COR-L47 (cell line): ENCODE measurements at regions not wholly inside any gene's neighbourhood (a gene's known extent, or its start where the extent isn't known, plus 50 kb on each side); places are given as distances from the start of the nearest gene placed in this dataset.
"Not testable (repeated sequence)": the region's sequence is repeated elsewhere in the genome, so short reads cannot be mapped to it uniquely, and the experiment has no call there.

ENCODE experiments used
- DNase-seq: peaks from one replicate; lab custom pipeline; 2025; lab: John Stamatoyannopoulos, UW

DNA sequence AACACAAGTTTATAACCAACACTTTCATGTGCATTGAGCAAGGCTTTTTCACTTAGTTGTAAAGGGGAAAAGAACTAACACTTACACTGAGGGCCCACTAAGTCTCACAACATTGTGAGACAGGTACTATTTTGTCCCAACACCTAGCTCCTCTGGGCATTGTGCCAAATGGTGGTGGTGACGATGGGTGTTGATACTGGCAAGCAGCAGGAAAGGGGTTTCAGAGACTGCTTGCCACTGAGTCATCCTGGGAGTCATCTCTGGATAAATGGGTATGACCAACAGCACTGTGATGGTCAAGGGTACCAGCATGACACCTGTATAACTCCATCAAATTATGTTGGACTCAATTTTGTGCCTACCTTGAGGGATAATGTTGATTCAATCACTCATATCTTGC is 138.8 kb upstream of the ITGA6 start:
- DNase-seq = peak; percentile 81

DNA sequence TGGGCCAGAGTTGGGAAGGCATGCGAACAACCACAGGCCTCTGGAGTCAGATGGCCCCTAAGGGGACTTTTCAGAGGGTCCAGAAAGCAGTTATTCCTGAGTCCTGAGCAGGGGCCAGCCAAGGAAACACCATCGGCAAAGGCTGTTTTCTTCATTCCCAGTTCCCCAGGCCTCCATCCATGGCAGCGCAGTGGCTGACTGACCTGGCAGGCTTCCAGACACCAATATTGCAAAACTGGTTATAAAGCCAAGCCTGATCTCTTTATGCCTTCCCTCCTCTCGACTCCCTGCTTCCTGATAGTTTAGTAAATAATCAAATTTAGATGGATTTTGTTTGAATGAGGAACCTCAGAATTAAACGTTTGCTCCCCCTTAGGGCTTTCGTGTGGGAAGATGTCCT is 133.4 kb upstream of the ITGA6 start:
- DNase-seq = peak; percentile 59

DNA sequence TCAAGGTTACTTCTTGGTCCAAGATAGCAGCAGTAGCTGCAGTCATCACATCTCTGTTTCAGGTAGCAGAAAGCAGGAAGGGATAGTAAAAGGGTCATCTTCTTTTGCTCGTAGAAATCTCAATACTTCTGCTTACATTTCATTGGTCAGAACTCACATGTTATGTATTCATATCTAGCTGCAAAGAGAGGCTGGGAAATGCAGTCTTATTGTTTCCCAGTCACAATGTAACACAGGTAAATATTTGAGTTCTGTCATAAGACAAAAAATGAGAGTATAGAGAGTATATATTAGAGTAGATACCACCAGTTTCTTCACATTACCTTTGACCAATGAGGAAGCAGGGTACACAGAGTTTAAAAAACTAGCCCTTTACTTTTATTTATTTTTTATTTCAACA is 132.4 kb upstream of the ITGA6 start:
- no peak for DNase-seq

DNA sequence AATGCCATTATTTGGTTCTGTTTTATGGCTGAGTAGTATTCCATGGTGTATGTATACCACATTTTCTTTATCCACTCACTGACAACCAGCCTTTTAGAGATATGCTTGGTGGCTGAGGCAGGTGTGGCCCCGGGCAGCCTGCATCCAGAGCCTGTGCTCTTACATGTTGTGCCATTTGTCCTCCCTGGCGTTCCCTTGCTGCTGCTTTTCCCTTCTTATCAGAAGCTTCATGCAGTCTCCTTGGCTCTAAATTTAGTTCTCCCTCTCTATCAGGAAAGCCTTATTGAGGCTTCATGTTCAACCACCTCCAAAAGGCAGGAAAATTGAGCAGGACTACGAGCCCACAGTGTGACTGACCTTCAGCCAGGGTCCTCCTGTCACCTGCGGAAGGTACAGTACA is 131.7 kb upstream of the ITGA6 start:
- DNase-seq = no peak

DNA sequence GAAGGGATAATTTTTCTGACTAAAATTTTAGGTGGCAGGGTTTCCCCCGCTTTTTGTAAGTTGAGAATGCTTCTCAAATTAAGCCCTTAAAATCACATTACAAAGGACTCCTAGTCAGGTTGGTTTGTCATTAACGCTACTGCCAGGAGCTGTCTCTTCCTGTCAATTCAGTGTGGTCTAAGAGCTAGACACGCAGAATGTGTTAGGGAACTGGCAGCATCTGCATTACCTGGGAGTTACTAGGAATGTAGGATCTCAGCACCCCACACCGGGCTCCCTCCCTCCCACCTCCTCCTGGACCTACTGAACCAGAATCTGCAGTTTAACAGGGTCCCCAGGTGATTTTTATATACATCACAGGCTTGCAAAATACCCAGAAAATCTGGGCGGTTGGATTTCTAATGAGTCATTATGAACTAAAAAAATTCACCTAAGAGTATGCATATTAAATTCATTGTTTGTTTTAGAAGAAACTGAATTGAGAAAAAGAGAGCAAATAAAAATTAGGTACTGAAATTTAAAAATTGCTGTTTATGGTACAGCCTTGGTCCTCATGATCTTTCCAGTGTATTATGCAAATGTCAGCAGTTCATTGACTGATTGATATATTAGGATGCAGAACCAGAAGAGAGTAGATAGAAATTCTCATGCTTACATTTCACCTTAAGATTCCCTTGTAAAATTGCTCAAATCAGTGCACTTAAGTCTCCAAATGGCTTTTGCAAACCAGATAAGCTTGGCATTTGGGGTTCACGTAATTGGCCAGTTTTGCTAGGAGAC is 130.9 kb upstream of the ITGA6 start:
- no peak for DNase-seq

DNA sequence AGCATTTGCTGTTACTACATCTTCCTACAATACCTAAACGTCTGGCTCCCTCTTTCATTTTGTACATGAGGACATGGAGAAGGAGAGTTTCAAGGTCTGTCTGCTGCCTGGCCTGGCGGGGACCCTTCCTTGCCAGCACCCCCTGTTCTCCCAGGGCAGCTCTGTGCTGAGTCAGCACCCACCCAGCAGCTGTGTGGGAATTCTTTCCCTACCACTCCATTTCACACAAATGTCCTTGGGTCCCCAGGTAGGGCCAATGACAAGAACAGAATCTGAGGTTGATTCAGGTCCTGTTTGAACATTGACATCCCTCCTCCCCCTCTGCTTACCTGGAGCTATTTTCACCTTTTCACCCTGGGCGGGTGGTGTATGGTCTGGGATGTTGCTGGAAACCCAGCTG is 129.9 kb upstream of the ITGA6 start:
- no peak for DNase-seq

DNA sequence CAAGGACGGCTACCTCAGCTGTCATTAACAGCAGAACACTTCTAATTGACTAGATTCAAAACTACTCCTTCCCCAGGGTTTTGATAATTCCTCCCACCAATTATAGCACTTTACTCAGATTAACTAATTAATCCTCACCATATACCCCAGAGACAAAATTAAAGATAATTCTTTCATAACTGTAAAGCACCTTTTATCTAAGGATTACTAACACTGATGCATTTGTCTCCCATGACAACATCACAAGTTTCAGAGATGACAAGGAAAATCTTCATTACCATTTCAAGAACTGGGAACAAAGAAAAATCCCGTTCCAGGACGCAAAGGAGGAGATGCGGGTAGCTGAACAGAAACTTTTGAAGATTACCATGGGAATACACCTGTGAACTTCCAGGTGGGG is 129.4 kb upstream of the ITGA6 start:
- no peak for DNase-seq

DNA sequence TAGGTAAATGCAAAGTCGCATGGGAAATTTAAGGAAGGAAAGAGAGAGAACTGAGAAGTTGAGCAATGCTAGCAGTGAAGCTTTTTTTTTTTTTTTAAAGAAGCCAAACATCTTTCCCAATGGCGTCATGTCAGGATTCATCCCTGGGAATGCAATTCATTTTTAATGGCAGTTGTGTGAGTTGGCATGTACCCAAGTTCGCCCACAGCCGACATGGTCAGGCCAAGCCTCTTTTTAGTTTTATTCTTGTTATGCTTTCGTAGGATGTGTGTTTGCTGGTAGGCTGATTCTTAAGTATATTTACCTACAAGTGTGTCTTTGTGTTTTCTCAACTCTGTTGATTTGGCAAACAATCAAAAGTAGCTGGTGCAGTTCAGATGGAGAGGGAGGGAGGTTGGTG is 127.6 kb upstream of the ITGA6 start:
- peak; percentile 92 for DNase-seq

DNA sequence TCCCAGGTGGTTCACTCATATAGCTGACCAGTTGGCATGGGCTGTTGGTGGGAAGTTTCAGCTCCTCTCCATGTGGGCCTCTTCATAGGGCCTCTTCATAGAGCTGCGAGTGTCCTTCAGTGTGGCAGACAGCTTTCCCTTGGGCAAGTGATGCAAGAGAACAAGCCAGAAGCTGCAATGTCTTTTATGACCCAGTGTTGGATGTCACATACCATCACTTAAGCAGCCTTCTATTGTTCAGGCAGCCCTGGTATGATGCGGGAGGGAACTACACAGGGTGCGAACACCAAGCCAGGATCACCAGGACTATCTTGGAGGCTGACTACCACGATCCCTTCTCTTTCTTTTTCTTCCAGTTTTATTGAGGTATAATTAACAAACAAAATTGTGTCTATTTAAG is 126.5 kb upstream of the ITGA6 start:
- DNase-seq = no peak

DNA sequence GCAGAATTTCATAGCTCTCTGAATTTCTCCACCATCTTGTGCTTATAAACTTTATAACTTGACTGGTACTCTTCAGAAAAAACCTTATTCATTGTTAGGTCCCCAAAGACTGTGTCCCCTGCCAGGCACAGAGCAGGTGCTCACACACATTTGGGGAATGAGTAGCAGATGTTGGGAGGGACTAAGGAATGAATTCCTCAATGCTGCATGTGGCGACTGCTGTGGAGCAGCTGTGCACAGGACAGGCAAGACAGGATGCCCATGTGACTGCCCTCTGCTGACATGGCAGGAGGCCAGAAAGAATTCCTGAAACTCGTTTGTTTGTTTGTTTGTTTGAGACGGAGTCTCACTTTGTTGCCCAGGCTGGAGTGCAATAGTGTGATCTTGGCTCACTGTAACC is 122.3 kb upstream of the ITGA6 start:
- no peak for DNase-seq

DNA sequence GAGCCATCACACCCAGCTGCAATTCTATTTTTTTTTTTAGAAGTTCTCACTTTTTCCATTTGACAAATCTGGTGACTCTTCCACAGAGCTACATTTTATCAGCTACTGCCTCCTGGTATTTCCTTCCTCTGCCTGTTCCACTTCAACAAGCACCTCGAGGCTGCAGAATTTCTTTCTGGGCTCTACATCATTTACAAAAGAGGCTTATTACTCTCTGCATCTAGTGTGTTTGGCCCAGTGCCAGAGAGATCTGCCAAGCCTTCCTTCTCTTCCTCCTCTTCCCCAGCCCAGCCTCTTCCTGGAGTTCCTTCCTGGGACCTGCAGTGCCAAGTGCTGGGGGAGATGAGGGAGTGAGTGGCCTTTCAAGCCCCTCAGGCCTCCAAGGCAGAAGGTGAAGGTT is 119.6 kb upstream of the ITGA6 start:
- peak; percentile 58 for DNase-seq

DNA sequence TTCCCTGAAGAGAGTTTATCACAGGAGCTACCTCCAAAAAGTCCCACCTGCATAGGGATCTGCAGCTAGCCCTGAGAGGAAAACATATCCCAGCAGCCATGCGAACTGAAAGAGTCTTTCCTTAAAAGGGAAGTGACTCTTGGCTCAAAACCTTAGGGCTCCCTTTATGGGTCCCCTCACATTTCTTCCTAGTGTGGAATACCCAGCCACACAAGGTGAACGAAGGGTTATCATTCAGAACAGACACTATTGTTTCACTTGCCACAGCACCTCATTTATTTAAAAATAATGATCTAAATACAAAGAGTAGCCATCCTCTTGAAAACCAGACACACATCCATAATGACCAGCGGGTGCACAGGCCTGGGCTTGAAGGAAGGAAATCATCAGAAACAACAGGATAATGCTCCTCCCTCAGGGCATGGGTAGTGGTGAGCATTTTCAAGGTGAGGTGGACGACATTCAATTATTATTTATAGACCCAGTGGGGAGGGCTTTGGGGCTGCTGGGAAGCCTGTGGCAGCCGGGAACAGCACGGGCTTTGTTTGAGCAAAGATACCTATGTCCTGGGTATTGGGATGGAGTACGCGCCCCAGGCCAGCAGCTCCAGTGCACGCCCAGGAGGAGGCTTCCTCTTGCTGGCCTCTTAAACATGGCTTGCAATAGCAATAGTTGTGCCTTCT is 119.0 kb upstream of the ITGA6 start:
- DNase-seq = peak; percentile 32

DNA sequence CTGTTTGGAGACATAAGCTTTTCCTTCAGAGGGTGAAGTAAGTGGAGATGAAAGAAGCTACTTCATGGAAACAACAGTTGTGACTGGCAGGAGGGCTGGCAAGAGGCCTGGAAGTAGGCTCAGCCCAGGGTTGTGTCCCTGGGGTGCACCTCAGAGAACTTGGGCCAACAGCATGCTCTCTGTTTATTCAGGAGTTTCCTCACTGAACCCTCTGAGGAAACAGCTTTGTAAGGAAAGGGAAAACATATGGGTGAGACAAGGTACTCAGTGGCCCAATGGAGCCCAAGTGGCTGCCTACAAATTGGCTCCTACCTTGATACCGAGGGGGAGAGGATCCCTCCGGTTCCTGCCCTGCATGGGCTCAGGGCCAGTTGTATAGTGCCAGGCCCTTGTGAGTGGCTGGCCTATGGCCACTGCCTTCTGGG is 115.5 kb upstream of the ITGA6 start:
- no peak for DNase-seq

DNA sequence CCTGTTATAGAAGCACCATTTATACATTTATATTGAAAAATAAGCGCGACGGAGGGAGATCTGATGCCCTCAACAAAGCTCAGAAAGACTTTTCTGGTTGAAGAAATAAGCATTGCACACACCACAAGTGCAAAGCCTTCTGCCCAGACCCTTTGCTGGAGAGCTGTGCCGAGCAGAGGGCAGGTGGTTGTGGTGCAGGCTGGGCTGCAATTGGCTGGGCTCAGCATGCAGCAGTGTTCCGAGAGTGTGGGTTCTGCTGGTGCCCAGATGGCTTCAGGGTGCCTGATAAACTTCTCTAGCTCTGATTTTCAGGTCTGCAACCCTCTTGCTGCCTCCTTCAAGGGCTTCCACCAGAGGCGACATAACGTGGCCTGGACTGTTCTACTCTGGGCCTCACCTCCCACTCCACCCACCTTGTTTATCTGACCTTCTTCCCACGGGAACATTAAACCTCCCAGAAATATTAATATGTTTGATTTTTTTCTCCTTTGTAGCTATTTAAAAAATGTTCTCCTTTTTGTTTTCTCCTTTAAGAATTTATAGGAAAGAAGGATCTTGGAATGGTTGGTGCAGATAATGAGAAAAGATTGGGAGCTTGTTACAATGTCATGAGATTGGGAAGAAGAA is 113.6 kb upstream of the ITGA6 start:
- no peak for DNase-seq

DNA sequence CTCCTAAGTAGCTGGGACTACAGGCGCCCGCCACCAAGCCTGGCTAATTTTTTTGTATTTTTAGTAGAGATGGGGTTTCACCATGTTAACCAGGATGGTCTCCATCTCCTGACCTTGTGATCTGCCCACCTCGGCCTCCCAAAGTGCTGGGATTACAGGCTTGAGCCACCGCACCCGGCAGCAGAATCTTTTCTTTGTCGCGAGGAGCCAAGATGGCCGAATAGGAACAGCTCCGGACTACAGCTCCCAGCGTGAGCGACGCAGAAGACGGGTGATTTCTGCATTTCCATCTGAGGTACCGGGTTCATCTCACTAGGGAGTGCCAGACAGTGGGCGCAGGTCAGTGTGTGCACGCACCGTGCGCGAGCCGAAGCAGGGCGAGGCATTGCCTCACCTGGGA is 112.3 kb upstream of the ITGA6 start:
- not testable (repeated sequence) for DNase-seq

DNA sequence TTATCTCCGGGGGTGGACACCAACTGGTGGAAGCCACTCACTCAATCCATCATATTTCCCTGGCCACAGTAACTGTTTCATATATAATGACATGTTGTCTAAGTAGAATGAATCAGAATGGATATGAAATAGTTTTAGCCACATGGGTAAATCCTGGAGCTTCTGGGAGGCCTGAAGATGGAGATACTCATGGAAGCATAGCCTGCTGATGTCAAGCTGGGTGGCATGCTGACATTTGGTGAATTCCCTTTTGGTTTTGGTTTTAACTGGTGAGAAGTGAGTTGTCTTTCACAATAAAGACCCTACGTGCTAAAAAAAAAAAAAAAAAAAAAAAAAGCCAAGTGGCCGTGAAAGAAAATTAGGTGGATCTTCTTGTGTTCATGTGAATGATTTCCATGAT is 105.3 kb upstream of the ITGA6 start:
- DNase-seq = no peak

DNA sequence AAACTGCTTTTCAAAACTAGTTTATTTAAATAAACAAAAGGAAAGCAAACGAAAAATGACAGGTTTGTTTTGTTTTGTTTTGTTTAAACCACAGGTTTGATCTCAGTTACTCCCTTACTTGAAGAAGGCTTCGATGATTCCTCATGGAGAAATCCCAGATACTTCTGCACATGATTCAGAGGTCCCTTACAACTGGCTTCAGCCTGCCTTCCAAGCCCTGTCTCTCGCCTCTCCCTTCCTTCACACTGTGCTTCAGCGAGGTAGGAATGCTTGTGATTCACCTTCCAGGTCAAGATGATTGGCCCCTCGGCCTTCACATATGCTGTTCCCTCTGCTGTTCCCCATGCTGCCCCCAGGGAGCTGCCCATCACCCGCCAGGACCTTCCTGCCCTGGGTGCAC is 104.1 kb upstream of the ITGA6 start:
- DNase-seq = no peak

DNA sequence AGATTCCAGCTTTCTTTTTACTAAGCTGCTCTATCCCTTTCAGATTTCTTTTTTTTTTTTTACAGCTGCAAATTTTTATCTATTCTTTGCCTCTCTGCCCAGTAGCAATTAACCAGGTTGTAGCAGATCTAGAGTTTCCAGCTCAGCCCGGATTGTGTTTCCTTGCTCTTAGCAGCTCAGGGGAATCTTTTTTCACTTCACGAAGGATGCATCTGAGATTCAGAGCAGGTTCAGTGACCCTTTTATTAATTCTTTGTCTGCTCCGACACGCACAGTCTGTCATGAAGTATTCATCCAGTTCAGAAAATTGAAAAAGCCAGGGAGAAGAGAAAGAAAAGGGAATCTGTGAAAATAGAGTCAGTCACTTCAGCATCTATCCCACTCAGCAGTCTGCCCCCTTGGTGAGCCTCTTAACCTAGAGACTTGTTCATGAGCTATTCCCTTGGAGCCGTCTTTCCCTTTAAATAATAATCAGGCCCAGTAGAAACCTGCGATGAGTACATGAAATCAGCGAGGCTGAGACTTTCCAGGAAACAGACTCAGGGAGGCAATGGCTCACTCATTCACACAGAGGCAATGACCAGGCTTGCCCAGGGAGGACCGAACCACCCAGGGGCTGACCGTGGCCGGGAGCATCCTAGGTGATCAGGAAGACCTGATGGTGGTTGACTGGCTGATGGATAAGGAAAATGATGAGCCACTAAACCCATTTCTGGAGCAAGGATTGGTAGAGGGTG is 103.4 kb upstream of the ITGA6 start:
- no peak for DNase-seq

DNA sequence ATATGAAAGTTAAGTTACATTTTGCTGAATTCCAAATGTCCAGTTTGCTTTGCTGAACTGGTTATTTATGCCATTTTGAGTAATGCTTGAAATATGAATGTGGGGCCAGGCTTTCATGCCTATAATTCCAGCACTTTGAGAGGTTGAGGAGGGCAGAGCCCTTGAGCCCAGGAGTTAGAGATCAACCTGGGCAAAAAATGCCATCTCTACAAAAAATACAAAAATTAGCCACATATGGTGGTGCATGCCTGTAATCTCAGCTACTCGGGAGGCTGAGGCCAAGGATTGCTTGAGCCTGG is 101.2 kb upstream of the ITGA6 start:
- DNase-seq = no peak

DNA sequence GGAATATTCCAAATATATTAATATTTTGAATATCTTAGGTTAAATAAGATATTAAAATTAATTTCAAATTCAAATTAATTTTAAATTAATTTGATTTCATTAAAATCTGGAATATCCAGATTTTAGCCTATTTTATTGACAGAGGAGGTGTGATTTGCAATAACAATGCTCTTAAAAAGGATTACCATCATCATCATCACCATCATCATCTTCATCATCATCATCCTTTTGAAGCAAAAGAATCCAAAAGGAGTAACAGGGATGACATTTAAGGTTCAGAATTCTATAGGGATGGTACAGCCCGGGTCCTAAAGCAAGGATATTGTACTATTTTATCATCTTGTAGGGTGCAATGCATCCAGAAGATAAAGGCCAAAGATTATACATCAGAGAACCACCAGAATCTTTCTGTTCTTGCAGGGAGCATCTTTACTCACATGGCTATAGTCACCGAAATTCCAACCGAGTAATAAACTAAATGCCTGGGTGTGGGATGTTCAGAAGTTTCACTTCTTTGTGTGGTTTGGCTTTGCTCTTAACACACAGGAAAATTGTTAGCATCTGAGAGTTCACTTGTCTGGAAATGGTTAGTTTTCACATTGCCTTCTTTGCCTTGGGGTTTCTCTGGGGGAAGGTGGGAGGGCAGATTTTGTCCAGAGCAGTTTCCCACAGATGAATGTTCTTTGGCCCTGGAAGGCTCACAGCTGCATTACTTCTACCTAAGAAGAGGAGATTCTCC is 99.1 kb upstream of the ITGA6 start:
- no peak for DNase-seq

DNA sequence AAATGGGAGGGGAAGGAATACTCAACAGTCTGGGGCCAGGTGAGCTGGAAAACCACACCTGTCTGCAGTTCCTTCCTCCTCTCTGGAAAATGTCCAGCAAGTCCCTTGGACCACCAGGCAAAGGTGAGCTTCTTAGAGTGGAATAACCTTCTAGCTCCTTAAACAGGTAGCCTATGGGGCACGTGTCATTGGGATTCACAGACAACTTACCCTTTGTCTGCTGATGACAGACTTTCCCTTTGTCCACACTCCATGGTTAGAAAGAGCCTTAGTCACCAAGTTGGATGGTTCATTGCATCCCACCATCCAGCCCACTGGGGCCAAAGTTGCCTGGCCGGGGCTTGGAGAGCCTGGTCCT is 98.0 kb upstream of the ITGA6 start:
- no peak for DNase-seq
